ENCODE measurements at regions not wholly inside any gene's neighbourhood (a gene's known extent, or its start where the extent isn't known, plus 50 kb on each side); places are given as distances from the start of the nearest gene placed in this dataset.
A peak's percentile ranks its signal among the peaks of the same experiment; 100 is the strongest.

- TF ChIP-seq RCOR2 (CRISPR knock-in tag; IDR thresholded peaks at IDR 0.05), result peak; percentile 60; the same call in 1 of the 2 replicates
- peak; percentile 62 for TF ChIP-seq MLX (CRISPR knock-in tag; IDR thresholded peaks at IDR 0.05)
- TF ChIP-seq ZNF674 (CRISPR knock-in tag; IDR thresholded peaks at IDR 0.05; ENCODE audit: low read depth), result no peak
- TF ChIP-seq ZNF225 (CRISPR knock-in tag; IDR thresholded peaks at IDR 0.05), result no peak
- TF ChIP-seq ZNF558 (CRISPR knock-in tag; IDR thresholded peaks at IDR 0.05; ENCODE audit: borderline replicate concordance), result no peak
- no peak for TF ChIP-seq AGO2 (optimal IDR thresholded peaks at IDR 0.05; ENCODE audit: low read depth, low read length)
- TF ChIP-seq, protein P1, sequence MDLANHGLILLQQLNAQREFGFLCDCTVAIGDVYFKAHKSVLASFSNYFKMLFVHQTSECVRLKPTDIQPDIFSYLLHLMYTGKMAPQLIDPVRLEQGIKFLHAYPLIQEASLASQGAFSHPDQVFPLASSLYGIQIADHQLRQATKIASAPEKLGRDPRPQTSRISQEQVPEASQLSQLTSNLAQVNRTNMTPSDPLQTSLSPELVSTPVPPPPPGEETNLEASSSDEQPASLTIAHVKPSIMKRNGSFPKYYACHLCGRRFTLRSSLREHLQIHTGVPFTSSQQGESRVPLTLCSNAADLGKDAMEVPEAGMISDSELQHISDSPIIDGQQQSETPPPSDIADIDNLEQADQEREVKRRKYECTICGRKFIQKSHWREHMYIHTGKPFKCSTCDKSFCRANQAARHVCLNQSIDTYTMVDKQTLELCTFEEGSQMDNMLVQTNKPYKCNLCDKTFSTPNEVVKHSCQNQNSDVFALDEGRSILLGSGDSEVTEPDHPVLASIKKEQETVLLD (CRISPR knock-in tag; IDR thresholded peaks at IDR 0.05; ENCODE audit: low read depth), result no peak
- no peak for TF ChIP-seq BORCS8-MEF2B (CRISPR knock-in tag; IDR thresholded peaks at IDR 0.05)
- TF ChIP-seq ZBTB7A (CRISPR knock-in tag; IDR thresholded peaks at IDR 0.05), result no peak
- TF ChIP-seq RAD51 (IDR thresholded peaks at IDR 0.05; ENCODE audit: borderline replicate concordance), result no peak
- no peak for TF ChIP-seq KLF6 (CRISPR knock-in tag; IDR thresholded peaks at IDR 0.05)
- TF ChIP-seq ZNF496 (CRISPR knock-in tag; IDR thresholded peaks at IDR 0.05; ENCODE audit: insufficient replicate concordance), result no peak
- TF ChIP-seq PHF5A (CRISPR knock-in tag; IDR thresholded peaks at IDR 0.05; ENCODE audit: low read depth, unreplicated experiment), result no peak
- TF ChIP-seq, protein P2, sequence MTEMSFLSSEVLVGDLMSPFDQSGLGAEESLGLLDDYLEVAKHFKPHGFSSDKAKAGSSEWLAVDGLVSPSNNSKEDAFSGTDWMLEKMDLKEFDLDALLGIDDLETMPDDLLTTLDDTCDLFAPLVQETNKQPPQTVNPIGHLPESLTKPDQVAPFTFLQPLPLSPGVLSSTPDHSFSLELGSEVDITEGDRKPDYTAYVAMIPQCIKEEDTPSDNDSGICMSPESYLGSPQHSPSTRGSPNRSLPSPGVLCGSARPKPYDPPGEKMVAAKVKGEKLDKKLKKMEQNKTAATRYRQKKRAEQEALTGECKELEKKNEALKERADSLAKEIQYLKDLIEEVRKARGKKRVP (CRISPR knock-in tag; IDR thresholded peaks at IDR 0.05), result peak in 1 of 2 experiments; percentile 82; a peak in 2 of 4 replicates
- no peak for TF ChIP-seq SATB2 (CRISPR knock-in tag; IDR thresholded peaks at IDR 0.05)
- TF ChIP-seq, protein P3, sequence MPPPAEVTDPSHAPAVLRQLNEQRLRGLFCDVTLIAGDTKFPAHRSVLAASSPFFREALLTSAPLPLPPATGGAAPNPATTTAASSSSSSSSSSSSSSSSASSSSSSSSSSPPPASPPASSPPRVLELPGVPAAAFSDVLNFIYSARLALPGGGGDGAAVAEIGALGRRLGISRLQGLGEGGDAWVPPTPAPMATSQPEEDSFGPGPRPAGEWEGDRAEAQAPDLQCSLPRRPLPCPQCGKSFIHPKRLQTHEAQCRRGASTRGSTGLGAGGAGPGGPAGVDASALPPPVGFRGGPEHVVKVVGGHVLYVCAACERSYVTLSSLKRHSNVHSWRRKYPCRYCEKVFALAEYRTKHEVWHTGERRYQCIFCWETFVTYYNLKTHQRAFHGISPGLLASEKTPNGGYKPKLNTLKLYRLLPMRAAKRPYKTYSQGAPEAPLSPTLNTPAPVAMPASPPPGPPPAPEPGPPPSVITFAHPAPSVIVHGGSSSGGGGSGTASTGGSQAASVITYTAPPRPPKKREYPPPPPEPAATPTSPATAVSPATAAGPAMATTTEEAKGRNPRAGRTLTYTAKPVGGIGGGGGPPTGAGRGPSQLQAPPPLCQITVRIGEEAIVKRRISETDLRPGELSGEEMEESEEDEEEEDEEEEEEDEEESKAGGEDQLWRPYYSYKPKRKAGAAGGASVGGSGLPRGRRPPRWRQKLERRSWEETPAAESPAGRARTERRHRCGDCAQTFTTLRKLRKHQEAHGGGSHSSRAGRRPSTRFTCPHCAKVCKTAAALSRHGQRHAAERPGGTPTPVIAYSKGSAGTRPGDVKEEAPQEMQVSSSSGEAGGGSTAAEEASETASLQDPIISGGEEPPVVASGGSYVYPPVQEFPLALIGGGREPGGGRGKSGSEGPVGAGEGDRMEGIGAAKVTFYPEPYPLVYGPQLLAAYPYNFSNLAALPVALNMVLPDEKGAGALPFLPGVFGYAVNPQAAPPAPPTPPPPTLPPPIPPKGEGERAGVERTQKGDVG (CRISPR knock-in tag; IDR thresholded peaks at IDR 0.05; ENCODE audit: borderline replicate concordance), result no peak
- TF ChIP-seq ZNF747 (CRISPR knock-in tag; IDR thresholded peaks at IDR 0.05; ENCODE audit: borderline replicate concordance), result no peak
- no peak for TF ChIP-seq ZNF672 (CRISPR knock-in tag; IDR thresholded peaks at IDR 0.05)
- TF ChIP-seq, protein P4, sequence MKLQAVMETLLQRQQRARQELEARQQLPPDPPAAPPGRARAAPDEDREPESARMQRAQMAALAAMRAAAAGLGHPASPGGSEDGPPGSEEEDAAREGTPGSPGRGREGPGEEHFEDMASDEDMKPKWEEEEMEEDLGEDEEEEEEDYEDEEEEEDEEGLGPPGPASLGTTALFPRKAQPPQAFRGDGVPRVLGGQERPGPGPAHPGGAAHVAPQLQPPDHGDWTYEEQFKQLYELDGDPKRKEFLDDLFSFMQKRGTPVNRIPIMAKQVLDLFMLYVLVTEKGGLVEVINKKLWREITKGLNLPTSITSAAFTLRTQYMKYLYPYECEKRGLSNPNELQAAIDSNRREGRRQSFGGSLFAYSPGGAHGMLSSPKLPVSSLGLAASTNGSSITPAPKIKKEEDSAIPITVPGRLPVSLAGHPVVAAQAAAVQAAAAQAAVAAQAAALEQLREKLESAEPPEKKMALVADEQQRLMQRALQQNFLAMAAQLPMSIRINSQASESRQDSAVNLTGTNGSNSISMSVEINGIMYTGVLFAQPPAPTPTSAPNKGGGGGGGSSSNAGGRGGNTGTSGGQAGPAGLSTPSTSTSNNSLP (IDR thresholded peaks at IDR 0.05; ENCODE audit: low read depth, low read length), result no peak
- TF ChIP-seq CEBPG (CRISPR knock-in tag; IDR thresholded peaks at IDR 0.05), result peak; percentile 58
- TF ChIP-seq GMEB2 (CRISPR knock-in tag; IDR thresholded peaks at IDR 0.05; ENCODE audit: low read depth), result no peak
Measured at GRCh38 chr5:143629871-143630659, 181.9 kb upstream of the HMHB1 start (continued).

Data from HepG2 (cell line).